WTC11 (cell line): ENCODE measurements at regions not wholly inside any gene's neighbourhood (a gene's known extent, or its start where the extent isn't known, plus 50 kb on each side); places are given as distances from the start of the nearest gene placed in this dataset.

Experiments
- ATAC-seq: fragments of 200-7000 bp; cut with Tn5 transposase; 2 replicates; pipeline ENCODE4 v1.10.0; 2021; ENCODE audit warnings: mild to moderate bottlenecking, moderate library complexity
- CTCF ChIA-PET: fragments of 300-600 bp; sonication (Branson Sonifier 250); formaldehyde crosslinking; loops from one replicate; lab custom pipeline; 2021; ENCODE audit warnings: antibody characterized with exemption; lab: Charles Lee
- POLR2A ChIA-PET: fragments of 350-600 bp; sonication (Branson Sonifier 250); formaldehyde crosslinking; loops from one replicate; lab custom pipeline; 2021; ENCODE audit warnings: antibody characterized with exemption; lab: Charles Lee
- DNase-seq: peaks from one replicate; pipeline ENCODE4 v3.0.0; 2021; ENCODE audit warnings: low spot score
- H3K27ac Mint-ChIP-seq: 2 replicates; pipeline ENCODE4 v1.8.0; 2021; ENCODE audit warnings: mixed read lengths
- H3K27me3 Mint-ChIP-seq: 2 replicates; pipeline ENCODE4 v1.8.0; 2021; ENCODE audit warnings: low read depth, mild to moderate bottlenecking, moderate library complexity, mixed read lengths
- H3K36me3 Mint-ChIP-seq: 2 replicates; pipeline ENCODE4 v1.8.0; 2021; ENCODE audit warnings: mixed read lengths
- H3K4me1 Mint-ChIP-seq: 2 replicates; pipeline ENCODE4 v1.8.0; 2022; ENCODE audit warnings: mixed read lengths
- H3K4me3 Mint-ChIP-seq: 2 replicates; pipeline ENCODE4 v1.8.0; 2021; ENCODE audit warnings: mild to moderate bottlenecking, moderate library complexity, mixed read lengths
- H3K9me3 Mint-ChIP-seq: 2 replicates; pipeline ENCODE4 v1.8.0; 2021; ENCODE audit warnings: mixed read lengths
- AFF4 ChIP-seq: sonication (generic); formaldehyde crosslinking; IDR thresholded peaks from 2 replicates; pipeline ENCODE4 v1.8.1; 2023; ENCODE audit warnings: mild to moderate bottlenecking, missing genetic modification reagents, borderline replicate concordance
- ATF6 ChIP-seq: sonication (generic); formaldehyde crosslinking; IDR thresholded peaks from 2 replicates; pipeline ENCODE4 v1.8.1; 2023; ENCODE audit warnings: mild to moderate bottlenecking, missing genetic modification reagents
- CREM ChIP-seq: sonication (generic); formaldehyde crosslinking; IDR thresholded peaks from 2 replicates; pipeline ENCODE4 v1.8.1; 2022; ENCODE audit warnings: mild to moderate bottlenecking, missing genetic modification reagents, moderate library complexity
- E2F1 ChIP-seq: sonication (generic); formaldehyde crosslinking; IDR thresholded peaks from 2 replicates; pipeline ENCODE4 v1.8.0; 2022; ENCODE audit warnings: mild to moderate bottlenecking, missing genetic modification reagents
- JUN ChIP-seq: sonication (generic); formaldehyde crosslinking; IDR thresholded peaks from 2 replicates; pipeline ENCODE4 v1.8.0; 2023; ENCODE audit warnings: mild to moderate bottlenecking, missing genetic modification reagents
- MXD4 ChIP-seq: fragments of 250-450 bp; sonication (Bioruptor Pico); IDR thresholded peaks from 2 replicates; pipeline ENCODE4 v1.8.0; 2021; ENCODE audit warnings: mild to moderate bottlenecking, moderate library complexity, borderline replicate concordance
- MYBL2 ChIP-seq: sonication (generic); formaldehyde crosslinking; IDR thresholded peaks from 2 replicates; pipeline ENCODE4 v1.8.1; 2023; ENCODE audit warnings: mild to moderate bottlenecking, moderate library complexity, missing genetic modification reagents
- NFE2L1 ChIP-seq: sonication (generic); formaldehyde crosslinking; IDR thresholded peaks from 2 replicates; pipeline ENCODE4 v1.8.1; 2023; ENCODE audit warnings: missing genetic modification reagents
- NFYB ChIP-seq: sonication (generic); formaldehyde crosslinking; conservative IDR thresholded peaks from 2 replicates; pipeline ENCODE4 v1.8.0; 2022; ENCODE audit warnings: low read depth, missing genetic modification reagents
- NR2C2 ChIP-seq: sonication (generic); formaldehyde crosslinking; IDR thresholded peaks from 2 replicates; pipeline ENCODE4 v1.8.0; 2022; ENCODE audit warnings: mild to moderate bottlenecking, missing genetic modification reagents
- PRDM15 ChIP-seq: sonication (generic); formaldehyde crosslinking; IDR thresholded peaks from 2 replicates; pipeline ENCODE4 v1.8.0; 2022; ENCODE audit warnings: missing genetic modification reagents
- PREB ChIP-seq: sonication (generic); formaldehyde crosslinking; IDR thresholded peaks from 2 replicates; pipeline ENCODE4 v1.8.1; 2022; ENCODE audit warnings: mild to moderate bottlenecking, missing genetic modification reagents, moderate library complexity, borderline replicate concordance
- SMAD4 ChIP-seq: sonication (generic); formaldehyde crosslinking; IDR thresholded peaks from 2 replicates; pipeline ENCODE4 v1.8.0; 2022; ENCODE audit warnings: mild to moderate bottlenecking, missing genetic modification reagents
- TEAD1 ChIP-seq: sonication (generic); formaldehyde crosslinking; IDR thresholded peaks from 2 replicates; pipeline ENCODE4 v1.8.0; 2022; ENCODE audit warnings: mild to moderate bottlenecking, missing genetic modification reagents
- ZMAT4 ChIP-seq: fragments of 250-450 bp; sonication (Bioruptor Pico); IDR thresholded peaks from 2 replicates; pipeline ENCODE4 v1.9.0; 2021; ENCODE audit warnings: mild to moderate bottlenecking
- ZNF138 ChIP-seq: sonication (generic); formaldehyde crosslinking; conservative IDR thresholded peaks from 2 replicates; pipeline ENCODE4 v1.8.1; 2022; ENCODE audit warnings: mild to moderate bottlenecking, moderate library complexity, missing genetic modification reagents
- ZNF219 ChIP-seq: sonication (generic); formaldehyde crosslinking; IDR thresholded peaks from 2 replicates; pipeline ENCODE4 v1.8.0; 2023; ENCODE audit warnings: missing genetic modification reagents, mild to moderate bottlenecking, borderline replicate concordance
- ZNF232 ChIP-seq: sonication (generic); formaldehyde crosslinking; IDR thresholded peaks from 2 replicates; pipeline ENCODE4 v1.8.0; 2022; ENCODE audit warnings: mild to moderate bottlenecking, missing genetic modification reagents
- ZNF396 ChIP-seq: fragments of 250-450 bp; sonication (Bioruptor Pico); IDR thresholded peaks from 2 replicates; pipeline ENCODE4 v1.8.0; 2021; ENCODE audit warnings: mild to moderate bottlenecking, moderate library complexity, borderline replicate concordance
- ZNF425 ChIP-seq: fragments of 250-450 bp; sonication (Bioruptor Pico); conservative IDR thresholded peaks from 2 replicates; pipeline ENCODE4 v1.9.0; 2021; ENCODE audit warnings: mild to moderate bottlenecking

GRCh38 chr12:105806400-105806770 is 332.4 kb downstream of the NUAK1 start (continued):
- TF ChIP-seq AFF4 (no peak), MXD4 (CRISPR knock-in tag) (no peak), ZNF219 (CRISPR knock-in tag) (no peak), TEAD1 (CRISPR knock-in tag) (no peak), ZNF425 (CRISPR knock-in tag) (no peak), NFE2L1 (CRISPR knock-in tag) (no peak), MYBL2 (CRISPR knock-in tag) (no peak), ATF6 (CRISPR knock-in tag) (no peak), ZNF138 (CRISPR knock-in tag) (no peak), PREB (CRISPR knock-in tag) (no peak), SMAD4 (CRISPR knock-in tag) (no peak)

- no peak for ATAC-seq
- ChIA-PET POLR2A (no interaction called here), CTCF (no interaction called here)
- no peaks in the 10 kb centered on the region for H3K27me3 Mint-ChIP-seq
- no peak for DNase-seq
- peaks cover 22% of the 10 kb centered on the region for H3K9me3 Mint-ChIP-seq
- no peak overlapping the region for H3K27ac Mint-ChIP-seq
- H3K4me1 Mint-ChIP-seq, result peaks cover 8% of the 10 kb centered on the region
- no peak overlapping the region for H3K4me3 Mint-ChIP-seq
- H3K36me3 Mint-ChIP-seq, result no peaks in the 10 kb centered on the region
- TF ChIP-seq JUN (CRISPR knock-in tag) (no peak), MYBL2 (CRISPR knock-in tag) (no peak)
- TF ChIP-seq, all 79 proteins: peak for 0
Measured at GRCh38 chr12:105812366-105812765, 326.4 kb downstream of the NUAK1 start.

- no peak for DNase-seq
- Mint-ChIP-seq H3K27me3 (no peaks in the 10 kb centered on the region), H3K36me3 (no peaks in the 10 kb centered on the region), H3K4me3 (no peak overlapping the region), H3K9me3 (peaks cover 22% of the 10 kb centered on the region), H3K4me1 (peaks cover 8% of the 10 kb centered on the region), H3K27ac (no peak overlapping the region)
- CTCF ChIA-PET, result no interaction called here
- no peak for ATAC-seq
- no peak for TF ChIP-seq E2F1
- TF ChIP-seq ZNF396 (CRISPR knock-in tag), result no peak
- TF ChIP-seq NR2C2, result no peak
- no peak for TF ChIP-seq ZMAT4 (CRISPR knock-in tag)
- TF ChIP-seq PRDM15 (CRISPR knock-in tag), result no peak
- TF ChIP-seq CREM, result no peak
- no peak for TF ChIP-seq ZNF232
- no peak for TF ChIP-seq NFYB (CRISPR knock-in tag)
- POLR2A ChIA-PET, result no interaction called here
Measured at GRCh38 chr12:105813201-105813600, 325.6 kb downstream of the NUAK1 start.
